HG03280 (cell line): ENCODE measurements at regions not wholly inside any gene's neighbourhood (a gene's known extent, or its start where the extent isn't known, plus 50 kb on each side); places are given as distances from the start of the nearest gene placed in this dataset.

Experiments
- ATAC-seq: cut with Tn5 transposase; IDR thresholded peaks from one replicate; pipeline ENCODE4 v1.9.1; 2021; ENCODE audit warnings: mild to moderate bottlenecking, moderate library complexity; ENCODE audit not compliant: unreplicated experiment

DNA sequence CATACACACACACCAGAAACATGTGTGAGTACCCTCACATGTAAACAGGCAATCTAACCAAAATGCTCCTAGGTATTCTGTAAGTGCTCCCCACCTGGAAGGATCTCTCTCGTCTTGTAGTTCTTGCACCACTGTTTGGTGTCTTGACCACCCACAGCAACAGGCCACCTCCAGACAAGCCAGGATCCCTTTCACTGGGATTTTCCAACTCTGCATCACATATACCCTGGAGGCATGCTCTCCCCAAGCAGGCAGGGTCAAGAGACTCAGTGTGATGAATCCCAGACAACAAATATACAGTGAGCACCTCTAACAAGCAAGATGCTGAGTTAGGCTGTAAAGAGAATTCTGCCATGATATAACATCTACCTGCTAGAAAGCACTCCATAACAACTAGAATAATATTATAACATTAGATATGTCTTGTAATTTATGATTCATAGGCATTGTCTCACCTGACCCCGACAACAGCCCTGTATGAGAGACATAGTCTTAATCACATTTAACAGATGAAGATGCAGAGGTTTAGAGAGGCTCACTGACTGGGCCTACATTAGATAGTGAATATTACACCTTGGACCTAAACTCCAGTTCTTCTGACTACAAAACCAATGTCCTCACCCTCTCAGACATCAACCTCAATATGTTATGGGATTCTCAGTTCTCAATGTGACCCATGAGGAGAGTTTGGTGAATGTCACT lies 76.5 kb upstream of the BCL6 start:
- ATAC-seq, result no peak

- ATAC-seq, result no peak
Measured at GRCh38 chr3:187822402-187822801, 77.1 kb upstream of the BCL6 start.

DNA sequence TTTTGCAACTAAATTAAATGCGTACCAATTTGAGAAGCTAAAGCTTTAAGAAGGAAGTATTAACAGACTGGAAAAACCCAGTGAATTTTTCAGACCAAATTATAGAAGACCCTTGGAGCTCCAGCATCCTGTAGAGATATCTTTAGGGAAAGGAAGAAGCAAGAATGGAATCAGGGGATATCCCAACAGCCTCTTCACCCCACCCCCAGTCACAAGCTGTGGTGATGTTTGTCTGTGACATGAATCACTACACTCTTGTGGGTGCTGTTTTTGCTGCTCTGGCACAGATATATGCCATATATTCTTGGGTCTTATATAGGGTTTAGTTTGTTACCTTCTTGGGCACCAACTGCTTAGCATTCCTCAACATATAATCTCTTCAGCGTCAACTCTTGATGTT lies 78.5 kb upstream of the BCL6 start:
- no peak for ATAC-seq

- ATAC-seq, result no peak
Measured at GRCh38 chr3:187827723-187828122, 82.5 kb upstream of the BCL6 start.

GRCh38 chr3:187828579-187829452 lies 83.5 kb upstream of the BCL6 start:
- no peak for ATAC-seq

DNA sequence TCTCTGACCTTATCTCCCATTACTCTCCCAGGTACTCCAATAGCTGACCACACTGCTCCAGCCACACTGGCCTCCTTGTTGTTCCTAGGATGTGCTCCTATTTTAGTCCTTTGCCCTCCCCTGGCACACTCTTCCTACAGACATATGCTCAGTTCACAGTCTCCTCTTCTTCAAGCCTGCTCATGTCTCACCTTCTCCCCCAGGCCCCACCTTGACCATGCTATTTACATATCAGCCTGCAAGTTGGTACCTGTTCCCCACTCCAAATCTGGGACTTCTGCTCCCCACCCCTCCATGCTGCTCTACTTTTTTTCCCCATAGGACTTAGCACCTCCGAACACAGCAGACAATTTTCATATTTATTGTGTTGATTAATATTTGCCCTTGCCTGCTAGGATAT lies 84.9 kb upstream of the BCL6 start:
- no peak for ATAC-seq

- ATAC-seq, result no peak
Measured at GRCh38 chr3:187831125-187832051, 86.1 kb upstream of the BCL6 start.

GRCh38 chr3:187832202-187832601 lies 86.9 kb upstream of the BCL6 start:
- ATAC-seq, result no peak

- ATAC-seq, result no peak
Measured at GRCh38 chr3:187833375-187833774, 88.1 kb upstream of the BCL6 start.

GRCh38 chr3:187833799-187834578 lies 88.7 kb upstream of the BCL6 start:
- no peak for ATAC-seq

DNA sequence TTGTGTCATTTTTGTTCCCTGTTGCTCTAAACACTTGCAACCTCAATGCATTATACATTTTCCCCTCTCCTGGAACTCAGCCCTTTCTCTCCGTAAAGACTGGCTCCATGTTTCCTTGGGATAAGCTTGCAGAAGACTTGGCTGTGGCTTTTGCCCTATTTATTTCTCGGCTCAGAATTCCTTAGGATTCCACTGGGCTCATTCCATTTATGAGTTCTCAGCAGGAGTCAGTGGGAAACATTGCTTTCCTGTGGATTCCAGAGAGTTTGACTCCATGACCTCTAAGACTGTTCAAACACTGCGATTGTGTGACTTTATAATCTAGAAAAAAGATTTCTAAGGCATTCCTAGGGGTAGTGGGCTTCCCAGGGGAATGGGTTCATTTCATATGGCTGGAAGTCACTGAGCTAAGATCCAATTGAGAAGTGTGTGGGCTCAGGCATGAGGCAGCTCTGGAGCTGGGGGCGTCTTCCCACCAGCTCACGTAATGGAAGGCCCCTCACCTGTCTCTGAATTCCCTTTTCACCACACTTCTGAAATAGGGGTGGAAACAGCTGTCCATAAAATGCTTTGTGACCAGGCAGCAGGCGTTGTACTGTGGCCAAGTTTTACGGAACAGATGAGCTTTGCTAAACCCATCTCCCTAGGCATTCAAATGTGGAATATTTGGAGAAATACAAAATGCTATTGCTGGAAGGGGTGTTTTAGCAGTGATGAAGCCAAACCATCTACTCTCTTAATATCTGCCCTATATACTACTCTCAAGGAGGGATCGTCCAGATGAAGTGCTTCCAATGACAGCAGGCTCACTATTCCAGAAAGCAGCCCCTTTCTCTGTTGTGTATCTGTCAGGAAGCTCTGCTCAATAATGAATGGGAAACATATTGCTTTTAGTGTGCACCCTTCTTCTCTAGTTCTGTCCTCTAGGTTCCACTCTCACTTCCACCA lies 91.8 kb upstream of the BCL6 start:
- no peak for ATAC-seq

- ATAC-seq, result no peak
Measured at GRCh38 chr3:187838016-187838540, 92.8 kb upstream of the BCL6 start.

GRCh38 chr3:187839422-187839821 lies 94.2 kb upstream of the BCL6 start:
- no peak for ATAC-seq

DNA sequence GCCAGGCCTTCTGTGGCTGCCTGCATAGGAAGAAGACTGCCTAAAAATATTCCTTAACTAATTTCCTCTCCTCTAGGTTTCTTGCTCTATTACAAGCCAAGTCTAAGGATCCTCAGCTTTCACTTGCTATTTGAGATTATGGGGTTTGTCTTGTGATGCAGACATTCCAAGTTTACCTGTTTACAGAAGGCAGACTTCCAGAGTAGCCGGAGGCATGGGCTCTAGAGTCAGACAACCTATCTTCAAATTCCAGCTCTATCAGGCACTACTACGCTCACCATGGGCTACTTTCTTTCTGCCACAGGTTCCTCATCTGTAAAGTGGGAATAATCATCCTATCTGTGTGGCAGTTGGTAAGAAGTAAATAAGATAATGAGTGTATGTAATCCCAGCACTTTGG lies 95.6 kb upstream of the BCL6 start:
- no peak for ATAC-seq

DNA sequence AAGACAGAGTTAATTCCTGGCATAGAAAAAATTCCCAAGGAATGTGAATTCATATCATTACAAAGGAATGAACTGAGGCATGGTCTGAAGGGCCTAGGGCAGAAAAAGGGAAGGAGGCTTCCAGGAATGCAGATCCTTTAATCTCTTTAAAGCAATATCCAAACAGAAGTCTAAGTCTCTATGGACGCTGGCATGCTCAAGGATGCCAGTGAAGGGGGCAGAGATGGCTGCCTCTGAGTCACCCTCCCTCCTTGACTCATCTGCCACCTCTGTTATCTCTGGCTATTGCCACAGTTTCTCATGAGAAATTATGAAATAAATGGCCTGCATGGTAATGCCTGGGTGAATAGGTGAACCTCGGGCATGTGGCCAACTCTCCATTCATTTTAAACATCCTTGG lies 96.3 kb upstream of the BCL6 start:
- no peak for ATAC-seq

GRCh38 chr3:187843654-187844053 lies 98.4 kb upstream of the BCL6 start:
- no peak for ATAC-seq

GRCh38 chr3:187844708-187845107 lies 99.4 kb upstream of the BCL6 start:
- no peak for ATAC-seq

- no peak for ATAC-seq
Measured at GRCh38 chr3:187845826-187846225, 100.6 kb upstream of the BCL6 start.

GRCh38 chr3:187848401-187848800 lies 103.1 kb upstream of the BCL6 start:
- no peak for ATAC-seq
